Stimulated activated CD4-positive, alpha-beta T cell treated with anti-CD3 and anti-CD28 coated beads, Interleukin-15, amount 100 ng/mL, for 48 hours (primary cell): ENCODE measurements at regions not wholly inside any gene's neighbourhood (a gene's known extent, or its start where the extent isn't known, plus 50 kb on each side); places are given as distances from the start of the nearest gene placed in this dataset.
"Not testable (repeated sequence)": the region's sequence is repeated elsewhere in the genome, so short reads cannot be mapped to it uniquely, and the experiment has no call there.

Experiments used
- DNase-seq, 2 donors: peaks; one replicate each; pipeline ENCODE4 v3.0.0-alpha.2; 2020; ENCODE audit warnings: low read depth in 2 of 2

DNA sequence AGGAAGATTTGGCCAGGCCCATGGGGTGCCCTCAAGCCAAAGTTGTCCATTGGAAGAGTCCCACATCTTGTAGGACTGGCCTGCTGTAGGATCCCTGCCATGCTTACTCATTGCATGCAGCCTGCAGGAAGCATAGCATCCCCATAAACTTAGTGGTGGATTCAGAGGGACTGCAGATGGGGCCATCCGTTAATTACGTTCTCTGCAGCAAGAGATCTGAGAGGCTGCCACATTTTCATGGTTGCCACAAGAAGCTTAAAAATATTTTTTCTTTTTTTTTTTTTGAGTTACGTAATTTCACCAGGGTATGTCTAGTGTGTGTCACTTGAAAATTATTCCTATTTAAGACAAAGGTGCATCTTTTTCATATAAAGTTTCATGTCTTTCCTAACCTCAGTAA lies 329.7 kb upstream of the USP24 start:
- DNase-seq, result no peak

DNA sequence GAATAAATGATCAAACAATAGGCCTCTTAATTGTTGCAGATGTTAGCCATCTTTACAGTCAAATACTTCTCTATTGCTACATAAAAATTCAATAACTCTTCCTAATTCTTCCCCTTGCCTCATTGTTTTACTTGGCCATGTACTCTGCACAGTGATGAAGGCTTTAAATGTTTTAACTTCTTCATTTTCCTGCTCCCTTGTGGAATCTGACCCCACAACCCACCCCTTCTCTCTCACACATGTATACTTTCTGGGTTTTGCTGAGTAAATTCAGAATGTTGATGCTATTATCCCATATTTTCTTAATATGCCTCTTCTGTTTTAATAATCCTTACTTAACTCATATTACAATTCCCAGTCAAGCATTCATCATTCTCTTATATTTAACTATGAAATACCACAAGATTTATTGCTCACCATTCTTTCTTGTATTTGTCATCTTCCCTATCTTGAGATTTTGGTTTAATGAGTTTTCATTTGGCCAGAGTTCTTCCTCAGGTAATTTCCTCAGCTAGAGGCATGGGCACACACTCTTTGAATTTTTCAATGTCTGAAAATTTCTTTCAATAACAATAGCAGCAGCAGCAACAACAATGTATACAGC lies 327.8 kb upstream of the USP24 start:
- DNase-seq, result no peak

DNA sequence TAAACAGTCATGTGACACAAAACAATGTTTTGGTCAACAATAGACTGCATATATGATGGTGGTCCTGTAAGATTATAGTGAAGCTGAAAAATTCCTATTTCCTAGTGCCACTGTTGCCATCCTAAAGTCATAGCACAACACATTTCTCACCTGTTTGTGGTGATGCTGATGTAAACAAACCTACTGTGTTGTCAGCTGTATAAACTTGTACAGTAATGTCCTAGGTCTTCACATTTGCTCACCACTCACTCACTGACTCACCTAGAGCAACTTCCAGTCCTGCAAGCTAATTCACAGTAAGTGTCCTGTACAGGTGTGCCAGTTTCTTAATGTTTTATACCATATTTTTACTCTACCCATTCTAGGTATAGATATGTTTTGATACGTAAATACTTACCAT lies 326.1 kb upstream of the USP24 start:
- no peak for DNase-seq

DNA sequence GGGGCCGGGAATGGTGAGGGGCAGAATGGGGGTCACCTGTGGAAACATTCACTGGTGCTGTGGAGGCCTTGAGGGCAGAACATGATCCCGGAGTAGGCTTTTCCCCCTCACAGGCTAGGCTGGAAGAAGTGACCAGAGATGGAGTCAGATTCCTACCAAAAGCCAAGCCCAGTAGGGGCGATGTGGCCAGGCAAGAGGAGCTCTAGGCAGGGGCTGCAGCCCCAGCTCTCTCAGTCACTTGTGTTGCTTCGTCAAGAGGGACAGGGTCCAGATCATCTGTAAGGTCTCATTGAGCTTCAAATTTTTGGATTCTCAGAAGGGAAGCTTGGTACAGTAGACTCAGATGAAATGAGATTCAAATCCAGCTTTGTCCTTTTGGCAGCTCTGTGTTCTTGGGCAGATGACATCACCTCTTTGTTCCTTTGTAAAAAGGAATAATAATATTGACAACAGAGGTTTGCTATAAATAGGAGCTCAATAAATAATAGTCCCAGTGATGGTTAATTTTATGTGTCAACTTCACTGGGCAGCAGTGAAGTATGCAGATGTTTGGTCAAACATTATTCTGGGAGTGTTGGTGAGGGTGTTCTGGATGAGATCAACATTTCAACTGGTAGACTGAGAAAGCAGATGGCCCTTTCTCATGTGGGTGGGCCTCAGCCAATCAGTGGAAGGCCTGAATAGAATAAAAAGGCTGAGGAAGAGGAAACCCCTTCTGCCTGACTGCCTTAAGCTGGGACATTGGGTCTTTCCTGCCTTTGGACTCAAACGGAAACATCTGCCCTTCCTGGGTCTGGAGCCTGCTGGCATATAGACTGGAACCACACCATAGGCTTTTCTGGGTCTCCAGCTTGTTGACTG lies 324.7 kb upstream of the USP24 start:
- no peak for DNase-seq

DNA sequence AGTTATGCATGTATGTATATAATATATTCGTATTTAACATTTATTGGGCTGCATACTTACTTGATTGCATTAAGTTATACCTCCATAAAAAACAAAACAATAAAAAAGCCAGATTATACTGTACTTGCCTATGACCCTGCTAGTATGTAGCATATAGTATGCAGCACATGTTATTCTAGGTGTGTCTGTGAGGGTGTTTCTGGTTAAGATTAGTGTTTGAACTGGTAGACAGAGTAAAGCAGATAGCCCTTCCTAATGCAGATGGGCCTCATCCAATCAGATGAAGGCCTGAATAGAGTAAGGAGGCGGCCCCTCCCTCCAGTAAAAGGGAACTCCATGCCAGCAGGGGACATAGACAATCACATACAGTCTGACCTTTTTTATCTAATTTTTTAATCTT lies 323.3 kb upstream of the USP24 start:
- DNase-seq, result no peak

DNA sequence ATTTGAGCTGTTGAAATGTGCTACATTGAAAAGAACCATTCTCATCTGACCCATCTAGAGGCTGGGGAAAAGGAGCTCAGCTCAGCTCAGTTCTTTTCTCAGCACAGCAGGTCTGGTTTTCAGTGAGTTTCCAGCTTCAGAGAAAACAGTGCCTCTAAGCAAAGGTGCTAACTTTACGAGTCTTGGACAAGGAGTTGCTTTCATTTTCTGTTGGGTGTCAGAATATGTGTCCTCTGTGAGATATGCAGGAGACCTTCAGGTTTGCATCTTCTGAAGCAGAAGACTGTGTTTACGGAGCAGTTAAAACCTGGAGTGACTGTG lies 321.3 kb upstream of the USP24 start:
- no peak for DNase-seq

DNA sequence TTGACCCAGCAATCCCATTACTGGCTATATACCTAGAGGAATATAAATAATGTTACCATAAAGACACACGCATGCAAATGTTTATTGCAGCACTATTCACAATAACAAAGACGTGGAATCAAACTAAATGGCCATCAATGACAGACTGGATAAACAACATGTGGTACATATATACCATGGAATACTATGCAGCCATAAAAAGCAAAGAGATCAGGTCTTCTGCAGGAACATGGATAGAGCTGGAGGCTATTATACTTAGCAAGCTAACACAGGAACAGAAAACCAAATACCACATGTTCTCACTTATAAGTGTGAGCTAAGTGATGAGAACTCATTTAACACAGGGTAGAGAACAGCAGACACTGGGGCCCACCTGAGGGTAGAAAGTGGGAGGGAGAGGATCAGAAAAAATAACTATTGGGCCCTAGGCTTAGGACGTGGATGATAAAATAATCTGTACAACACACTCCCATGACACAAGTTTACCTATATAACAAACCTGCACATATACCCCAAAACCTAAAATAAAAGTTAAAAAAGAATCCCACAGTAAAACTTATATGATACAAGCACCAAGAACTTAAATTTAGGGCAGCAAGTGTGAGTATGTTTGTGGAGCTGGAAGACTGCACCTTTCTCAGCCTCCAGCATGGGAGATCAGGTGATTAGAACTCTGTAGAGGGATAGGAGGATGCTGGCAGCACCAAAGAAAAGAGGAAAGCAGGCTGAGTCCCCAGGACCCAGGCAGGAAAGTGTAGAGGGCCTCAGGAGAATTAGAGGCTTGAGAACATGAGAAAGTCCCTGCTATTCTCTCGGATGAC lies 320.8 kb upstream of the USP24 start:
- DNase-seq, result no peak

DNA sequence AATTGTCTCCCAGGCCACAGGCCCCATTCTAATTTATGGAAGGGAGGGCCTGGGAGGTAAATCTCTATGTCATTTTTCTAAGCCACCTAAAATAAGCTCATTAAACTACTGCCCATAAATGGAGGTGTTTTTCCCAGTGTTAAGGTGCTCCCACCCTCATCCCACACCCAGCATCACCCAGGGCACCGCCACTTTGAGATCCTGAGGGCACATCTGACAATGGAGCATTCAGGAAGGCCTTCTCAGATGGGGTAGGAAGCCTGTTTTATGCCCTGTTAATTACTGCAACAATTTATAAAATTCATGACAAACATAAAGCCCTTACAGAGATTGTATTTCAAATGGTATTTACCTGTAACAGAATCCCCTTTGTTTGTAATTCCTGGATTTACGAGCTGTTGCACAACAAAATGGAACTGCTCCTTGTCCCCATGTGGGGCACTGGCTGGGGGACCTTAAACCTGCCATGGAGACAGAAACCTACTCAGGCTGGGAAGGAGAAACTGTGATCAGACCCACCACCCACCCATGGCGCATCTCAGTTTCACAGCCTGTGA lies 319.5 kb upstream of the USP24 start:
- no peak for DNase-seq

DNA sequence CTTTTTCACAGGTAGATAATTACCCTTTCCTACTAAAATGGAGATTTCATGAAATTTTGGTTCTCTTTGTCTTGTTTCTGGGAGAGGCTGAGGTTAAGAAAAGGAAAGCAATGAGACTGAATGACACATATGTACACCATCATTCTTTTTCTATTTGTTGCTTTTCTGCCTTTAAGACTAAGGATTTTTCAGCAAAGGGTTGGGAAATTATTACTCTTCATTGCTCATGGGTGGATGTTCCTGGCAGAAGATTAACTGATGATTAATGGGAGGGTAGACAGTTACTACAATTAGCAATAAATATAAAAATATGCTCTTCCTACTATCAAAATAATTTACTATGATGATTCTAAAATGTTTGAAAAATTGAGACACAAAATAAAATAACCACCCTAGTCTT lies 316.5 kb upstream of the USP24 start:
- DNase-seq, result no peak

DNA sequence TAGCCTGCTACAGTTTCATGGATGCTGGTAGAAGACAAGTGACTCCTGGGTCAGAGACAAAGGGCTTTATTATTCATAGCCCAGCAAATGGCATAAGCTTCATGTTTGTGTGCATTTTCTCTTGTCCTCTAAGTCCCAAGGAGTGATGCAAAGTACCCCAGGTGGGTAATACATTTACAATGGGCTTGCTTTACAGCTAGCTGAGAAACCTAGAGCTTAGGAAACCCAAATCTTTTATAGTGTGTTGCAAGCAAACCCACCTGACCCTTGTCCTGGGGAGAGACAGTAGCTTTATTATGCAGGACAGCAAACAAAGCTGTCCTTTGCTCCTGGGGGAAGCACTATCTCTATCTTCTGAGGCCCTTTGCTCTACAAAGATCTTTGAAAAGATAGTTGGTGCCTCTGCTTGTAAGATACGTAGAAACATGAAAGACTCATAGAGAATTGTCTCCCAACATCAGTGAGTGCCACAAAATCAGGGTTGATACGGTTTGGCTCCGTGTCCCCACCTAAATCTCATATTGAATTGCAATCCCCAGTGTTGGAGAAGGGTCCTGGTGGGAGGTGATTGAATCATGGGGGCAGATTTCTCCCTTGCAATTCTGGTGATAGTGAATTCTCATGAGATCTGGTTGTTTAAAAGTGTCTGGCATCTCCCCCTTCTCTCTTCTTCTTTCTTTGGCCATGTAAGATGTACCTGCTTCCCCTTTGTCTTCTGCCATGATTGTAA lies 315.8 kb upstream of the USP24 start:
- DNase-seq, result no peak

DNA sequence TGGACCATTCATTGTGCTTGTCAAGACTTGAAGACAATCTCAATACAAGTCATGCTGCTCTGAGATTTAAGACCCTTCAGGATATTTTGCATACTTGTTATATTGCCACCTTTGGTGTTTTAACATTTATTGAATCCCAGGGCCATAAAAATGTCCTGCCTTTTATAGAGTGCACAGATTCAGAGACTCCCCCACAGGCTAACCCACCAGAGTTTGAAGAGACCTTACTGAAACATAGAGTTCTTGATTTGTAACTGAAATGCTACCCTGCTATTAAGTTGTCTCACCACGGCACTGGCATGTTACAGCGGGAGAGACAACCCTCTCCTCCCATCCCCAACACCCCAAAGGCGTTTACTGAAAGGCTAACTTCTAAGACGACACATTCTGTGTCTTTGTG lies 313.9 kb upstream of the USP24 start:
- no peak for DNase-seq

DNA sequence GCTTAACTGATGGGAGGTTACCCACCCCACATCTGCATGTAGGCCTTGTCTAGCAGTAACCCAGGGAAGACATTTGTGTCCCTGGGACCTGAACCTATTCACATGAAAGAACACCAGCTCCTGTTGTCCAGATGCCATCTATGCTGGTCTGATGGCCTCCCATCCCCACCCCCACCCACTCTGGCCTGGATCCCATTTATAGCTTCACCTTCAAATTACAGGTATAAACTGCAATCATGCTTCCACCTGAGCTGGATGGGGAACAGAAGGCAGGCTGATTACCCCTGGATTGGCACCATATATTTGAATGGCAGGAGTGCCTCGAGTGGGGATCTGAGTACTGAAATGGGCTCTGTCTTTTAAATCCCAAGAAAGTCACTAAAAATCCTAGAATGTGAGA lies 312.7 kb upstream of the USP24 start:
- no peak for DNase-seq

DNA sequence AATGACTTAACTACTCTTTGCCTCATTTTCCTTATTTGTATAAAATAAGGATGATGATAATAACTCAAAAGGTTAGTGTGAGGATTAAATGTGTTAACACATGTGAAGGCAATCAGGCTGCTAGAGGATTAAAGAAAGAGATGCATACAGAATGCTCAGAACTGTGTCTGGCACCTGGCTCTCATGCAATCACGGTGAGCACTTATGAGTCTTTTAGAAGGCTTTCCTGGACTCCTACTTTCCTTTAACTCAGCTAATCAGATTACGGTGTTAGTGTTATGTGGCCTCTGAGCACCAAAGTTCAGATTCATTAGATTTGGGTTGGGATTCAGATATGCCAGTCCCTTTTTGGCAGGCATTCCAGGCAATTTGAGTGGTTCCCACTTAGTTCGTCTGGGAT lies 311.6 kb upstream of the USP24 start:
- no peak for DNase-seq

DNA sequence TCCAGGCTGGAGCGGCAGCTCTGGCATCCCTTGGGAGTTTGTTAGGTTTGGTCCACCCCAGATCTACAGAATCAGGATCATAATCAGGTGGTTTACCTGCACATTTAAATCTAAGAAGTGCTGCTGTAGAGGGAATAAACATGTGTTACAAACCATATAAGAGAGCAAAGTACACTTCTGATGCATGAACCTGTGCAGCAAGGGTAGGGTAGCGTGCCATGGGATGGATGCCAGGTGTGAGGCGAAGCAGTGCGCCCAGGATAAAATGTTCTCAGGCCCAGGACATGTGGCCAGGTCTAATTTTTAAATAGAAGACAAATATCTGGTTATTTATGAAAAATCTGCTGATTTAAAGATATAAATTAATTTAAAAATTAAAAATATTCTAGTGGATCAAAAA lies 308.8 kb upstream of the USP24 start:
- no peak for DNase-seq

DNA sequence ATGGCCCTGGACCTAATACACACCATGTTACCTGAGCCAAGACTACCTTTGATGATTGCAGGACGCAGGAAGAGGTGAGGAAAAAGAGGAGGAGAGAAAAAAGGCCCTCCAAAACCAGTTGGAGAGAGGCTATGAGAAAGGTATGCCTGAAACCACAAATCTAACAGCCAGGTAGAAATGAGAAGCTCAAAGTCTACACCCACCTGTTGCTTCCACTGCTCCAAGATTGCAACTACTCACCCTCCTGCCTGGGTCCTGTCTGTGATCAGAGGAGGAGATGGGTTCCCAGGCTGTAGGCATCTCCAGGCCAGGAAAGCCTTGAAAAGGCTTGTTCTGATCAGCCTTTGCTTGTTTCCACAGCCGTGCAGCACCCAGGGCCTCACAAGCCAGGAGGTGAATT lies 307.8 kb upstream of the USP24 start:
- DNase-seq, result no peak

DNA sequence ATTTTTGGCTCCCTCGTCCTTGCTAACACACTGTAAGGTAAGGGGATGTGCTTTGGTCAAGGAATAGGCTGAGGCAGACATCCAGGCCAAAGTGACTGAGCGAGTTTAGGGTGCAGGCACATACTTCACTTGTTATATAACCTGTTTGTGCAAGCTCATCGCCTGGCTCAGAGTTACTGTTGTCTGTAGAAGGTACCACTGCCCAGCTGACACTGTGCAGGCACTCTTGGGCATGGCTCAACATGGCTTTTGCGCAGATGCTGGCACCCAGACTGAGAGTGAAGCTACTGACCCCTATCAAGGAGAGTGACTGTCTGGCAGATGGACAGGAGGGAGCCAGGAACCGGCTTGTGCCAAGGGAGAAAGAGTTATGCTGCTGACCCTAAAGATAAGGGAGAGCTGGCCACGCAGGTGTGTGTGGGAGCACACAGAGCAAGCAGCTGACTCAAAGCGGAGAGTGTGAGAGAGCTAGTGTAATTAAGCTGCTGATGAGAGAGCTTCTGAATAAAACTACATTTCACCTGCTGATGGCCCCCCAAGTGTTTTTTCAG lies 307.3 kb upstream of the USP24 start:
- no peak for DNase-seq

DNA sequence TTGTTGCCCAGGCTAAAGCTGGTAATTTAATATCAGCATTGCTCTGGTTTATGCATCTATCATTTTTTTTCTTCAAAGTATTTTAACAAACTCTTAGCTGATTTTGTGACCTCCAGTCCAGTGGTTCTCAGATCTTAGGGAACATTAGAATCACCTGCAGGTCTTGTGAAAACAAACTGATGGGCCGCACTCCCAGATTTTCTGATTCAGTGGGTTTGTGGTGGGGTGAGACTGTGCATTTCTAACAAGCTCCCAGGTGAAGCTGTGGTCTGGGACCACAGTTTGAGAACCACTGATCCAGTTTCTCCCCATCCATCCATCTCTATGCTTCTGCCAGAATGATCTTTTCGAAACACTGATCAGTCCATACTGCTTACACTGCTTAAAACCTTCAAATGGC lies 305.7 kb upstream of the USP24 start:
- no peak for DNase-seq

DNA sequence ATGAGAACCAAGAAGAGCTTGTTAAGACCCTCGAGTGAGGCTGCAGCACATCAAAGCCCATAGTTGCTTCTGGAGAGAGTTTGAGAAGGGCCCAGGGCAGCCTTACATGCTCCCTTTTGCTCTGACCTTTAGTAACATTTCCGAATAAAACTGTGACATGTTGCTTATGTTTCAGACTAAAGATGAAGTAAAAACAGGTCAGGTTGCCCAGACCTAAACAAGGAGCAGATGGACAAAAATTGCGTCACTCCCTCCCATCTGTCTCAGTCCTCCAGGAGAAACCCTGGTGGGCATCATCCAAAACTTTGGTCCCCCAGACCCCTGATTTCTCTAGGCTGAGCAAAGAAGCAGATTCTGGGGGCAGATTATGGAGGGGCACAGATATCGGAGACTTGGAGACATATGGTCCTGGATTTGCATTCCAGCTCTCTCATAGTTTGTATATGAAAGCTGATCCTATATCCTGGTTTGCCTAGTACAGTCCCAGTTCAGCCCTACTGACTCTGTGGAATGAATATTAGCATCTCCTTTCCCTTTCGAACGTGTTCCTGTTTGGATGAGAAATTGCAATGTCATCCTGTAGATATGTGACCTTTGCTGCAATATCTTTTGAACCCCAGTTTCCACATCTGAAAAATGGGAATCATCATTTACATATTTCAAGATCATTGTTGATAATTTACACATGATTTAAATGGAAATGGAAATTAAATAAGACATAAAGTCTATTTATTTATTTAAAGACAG lies 304.9 kb upstream of the USP24 start:
- no peak for DNase-seq

DNA sequence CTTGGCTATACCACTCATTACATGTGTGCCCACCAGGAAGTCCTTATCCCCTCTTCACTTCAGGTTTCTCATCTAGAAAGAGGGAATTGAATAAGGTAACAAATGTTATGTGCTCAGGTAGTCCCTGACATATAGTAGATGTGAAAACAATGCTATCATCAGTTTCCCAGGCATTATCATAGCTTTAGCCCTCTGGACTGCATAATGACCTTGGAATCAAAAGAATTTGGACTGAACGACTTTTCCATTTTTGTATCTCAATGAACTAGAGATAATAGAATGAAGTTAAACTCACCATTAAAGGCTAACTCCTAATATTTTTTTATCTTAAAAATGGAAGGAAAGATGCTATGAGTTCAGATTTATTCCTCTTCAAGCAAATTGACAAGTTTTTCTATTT lies 304.1 kb upstream of the USP24 start:
- no peak for DNase-seq

DNA sequence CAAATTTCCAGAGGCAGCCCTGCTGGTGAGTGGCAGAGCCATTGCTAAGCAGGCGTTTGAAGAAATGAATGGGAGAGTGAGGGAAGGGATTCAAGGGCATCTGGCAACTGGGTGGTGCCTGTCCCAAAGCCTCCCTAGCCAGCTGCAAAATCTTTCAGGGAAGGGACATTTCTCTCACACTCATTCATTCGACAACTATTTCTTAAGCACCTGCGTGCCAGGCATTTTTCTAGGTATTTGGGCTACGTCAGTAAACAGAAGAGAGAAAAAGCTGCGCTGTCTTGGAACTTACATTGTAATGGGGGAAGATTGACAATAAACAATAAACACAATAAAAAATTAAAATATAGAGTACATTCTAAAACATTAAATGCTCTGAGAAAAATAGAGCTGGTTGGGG lies 301.9 kb upstream of the USP24 start:
- DNase-seq, result no peak

DNA sequence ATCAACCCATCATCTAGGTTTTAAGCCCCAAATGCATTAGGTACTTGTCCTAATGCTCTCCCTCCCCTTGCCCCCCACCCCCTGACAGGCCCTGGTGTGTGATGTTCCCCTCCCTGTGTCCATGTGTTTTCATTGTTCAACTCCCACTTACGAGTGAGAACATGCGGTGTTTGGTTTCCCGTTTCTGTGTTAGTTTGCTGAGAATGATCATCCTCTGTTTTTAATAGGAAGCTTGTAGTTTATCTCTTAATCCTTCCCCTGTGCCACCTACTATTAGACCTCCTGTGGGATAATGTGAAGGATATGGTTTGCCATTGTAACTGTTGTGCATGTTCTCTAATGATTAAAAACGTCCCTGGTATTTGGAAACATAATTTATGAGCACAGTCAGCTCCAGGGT lies 299.4 kb upstream of the USP24 start:
- not testable (repeated sequence) for DNase-seq
